ENCODE measurements at regions not wholly inside any gene's neighbourhood (a gene's known extent, or its start where the extent isn't known, plus 50 kb on each side); places are given as distances from the start of the nearest gene placed in this dataset.

GRCh38 chr4:161002386-161002785 is 1161.4 kb downstream of the FSTL5 start (continued):
- TF ChIP-seq CHD7 (IDR thresholded peaks at IDR 0.05; ENCODE audit: insufficient replicate concordance, low read length) (no peak), BACH1 (IDR thresholded peaks at IDR 0.05; ENCODE audit: low read length) (no peak), POU5F1 (IDR thresholded peaks at IDR 0.05; ENCODE audit: low read depth, low read length) (no peak), TBP (IDR thresholded peaks at IDR 0.05; ENCODE audit: low read depth, low read length) (no peak), GTF2F1 (IDR thresholded peaks at IDR 0.05; ENCODE audit: borderline replicate concordance, low read depth, low read length) (no peak), ATF3 (IDR thresholded peaks at IDR 0.05; ENCODE audit: insufficient read depth, low read depth, low read length) (no peak)

Data from H1 (cell line).